ENCODE measurements at regions not wholly inside any gene's neighbourhood (a gene's known extent, or its start where the extent isn't known, plus 50 kb on each side); places are given as distances from the start of the nearest gene placed in this dataset.

DNA sequence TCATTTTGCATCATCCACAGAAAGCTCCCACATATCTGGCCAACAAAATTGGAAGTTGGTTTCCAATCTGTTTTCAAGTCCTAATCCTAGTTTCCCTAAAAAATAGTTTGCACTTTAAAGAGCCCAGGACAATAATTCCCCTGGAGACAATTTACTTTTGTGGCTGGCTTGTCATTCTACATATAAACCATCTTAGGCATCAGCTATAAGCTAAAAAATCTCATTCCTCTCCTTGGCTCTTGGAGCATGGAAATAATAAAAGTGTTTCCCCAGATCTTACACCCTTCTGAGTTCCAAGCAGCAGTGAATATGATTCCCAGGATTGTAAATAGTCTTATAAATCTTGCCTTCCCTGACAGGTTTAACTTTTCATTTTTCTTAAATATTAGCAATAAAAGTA, 89.1 kb upstream of the NUDT4 start:
- Histone ChIP-seq H4K12ac (ENCODE audit: low read depth, low read length) (no peak overlapping the region), H3K9ac (ENCODE audit: low read length) (no peak overlapping the region), H4K8ac (ENCODE audit: low read depth, low read length) (no peak overlapping the region), H3K36me3 (ENCODE audit: control insufficient read depth in 1 of 2, insufficient read depth in 2 of 2, low read length in 2 of 2) (no peaks in the 10 kb centered on the region), H3K79me1 (ENCODE audit: low read length) (peaks cover 2% of the 10 kb centered on the region), H3K27ac (ENCODE audit: low read depth, low read length) (no peak overlapping the region), H3K4me1 (ENCODE audit: control insufficient read depth in 1 of 2, insufficient read depth in 2 of 2, low read length in 2 of 2) (peaks cover 0 to 6% of the 10 kb centered on the region in 2 experiments), H4K91ac (ENCODE audit: low read depth, low read length) (no peak overlapping the region), H2BK12ac (ENCODE audit: low read length) (no peak overlapping the region), H3K27me3 (ENCODE audit: insufficient read depth, low read length) (no peaks in the 10 kb centered on the region), H3K23ac (ENCODE audit: low read length) (no peak overlapping the region), H3K14ac (ENCODE audit: low read length) (no peak overlapping the region), H2AK5ac (ENCODE audit: low read length) (no peak overlapping the region), H2AFZ (ENCODE audit: insufficient read depth, low read length, poor library complexity) (no peak overlapping the region), H3K4ac (ENCODE audit: low read depth, low read length) (no peak overlapping the region), H2BK5ac (ENCODE audit: low read depth, low read length, poor library complexity) (no peak overlapping the region), H3K79me2 (ENCODE audit: control insufficient read depth, insufficient read depth, low read length, poor library complexity) (no peaks in the 10 kb centered on the region), H2BK120ac (ENCODE audit: insufficient read depth, low read length, poor library complexity) (no peak overlapping the region), H3K9me3 (ENCODE audit: insufficient read depth, low read depth, low read length) (no peaks in the 10 kb centered on the region), H3K18ac (ENCODE audit: low read length) (no peak overlapping the region), H3K4me3 (ENCODE audit: low read depth, low read length) (no peak overlapping the region), H3K4me2 (ENCODE audit: low read length) (no peak overlapping the region)
- no peak for DNase-seq

DNA sequence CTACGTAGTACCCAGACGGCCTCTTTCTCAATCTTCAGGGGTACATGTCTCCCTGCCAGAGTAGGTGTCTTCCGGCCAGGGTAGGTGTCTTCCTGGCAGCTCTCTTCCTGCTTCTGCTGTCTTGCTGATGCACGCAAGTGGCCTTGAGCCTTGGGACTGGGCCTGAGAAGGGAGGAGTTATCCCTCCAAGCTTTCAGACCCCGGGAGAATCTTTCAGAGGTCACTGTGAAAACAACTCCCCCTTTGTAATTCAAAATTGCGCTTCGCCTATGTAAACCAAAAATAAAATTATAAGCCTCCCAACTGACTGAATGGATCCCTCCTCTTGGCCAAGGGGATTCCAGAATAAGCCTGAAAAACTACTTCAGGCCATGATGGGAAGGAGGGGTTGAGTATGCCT, 87.3 kb upstream of the NUDT4 start:
- Histone ChIP-seq H3K9me3 (ENCODE audit: insufficient read depth, low read depth, low read length) (no peaks in the 10 kb centered on the region), H3K27me3 (ENCODE audit: insufficient read depth, low read length) (no peaks in the 10 kb centered on the region), H2BK5ac (ENCODE audit: low read depth, low read length, poor library complexity) (no peak overlapping the region), H3K79me1 (ENCODE audit: low read length) (no peaks in the 10 kb centered on the region), H3K79me2 (ENCODE audit: control insufficient read depth, insufficient read depth, low read length, poor library complexity) (no peaks in the 10 kb centered on the region), H2BK120ac (ENCODE audit: insufficient read depth, low read length, poor library complexity) (no peak overlapping the region), H3K14ac (ENCODE audit: low read length) (no peak overlapping the region), H2AFZ (ENCODE audit: insufficient read depth, low read length, poor library complexity) (no peak overlapping the region), H4K12ac (ENCODE audit: low read depth, low read length) (no peak overlapping the region), H3K23ac (ENCODE audit: low read length) (no peak overlapping the region), H3K4me2 (ENCODE audit: low read length) (no peak overlapping the region), H3K4ac (ENCODE audit: low read depth, low read length) (no peak overlapping the region), H4K8ac (ENCODE audit: low read depth, low read length) (no peak overlapping the region), H2BK12ac (ENCODE audit: low read length) (no peak overlapping the region), H3K27ac (ENCODE audit: low read depth, low read length) (no peak overlapping the region), H3K36me3 (ENCODE audit: control insufficient read depth in 1 of 2, insufficient read depth in 2 of 2, low read length in 2 of 2) (no peaks in the 10 kb centered on the region), H3K4me1 (ENCODE audit: control insufficient read depth in 1 of 2, insufficient read depth in 2 of 2, low read length in 2 of 2) (peaks cover 0 to 6% of the 10 kb centered on the region in 2 experiments), H2AK5ac (ENCODE audit: low read length) (no peak overlapping the region), H3K9ac (ENCODE audit: low read length) (no peak overlapping the region), H3K18ac (ENCODE audit: low read length) (no peak overlapping the region), H3K4me3 (ENCODE audit: low read depth, low read length) (no peak overlapping the region), H4K91ac (ENCODE audit: low read depth, low read length) (no peak overlapping the region)
- no CpG with 5 or more reads among the region's 7 CpGs for WGBS (ENCODE audit: extremely low coverage, insufficient coverage, insufficient read length)
- DNase-seq: no peak

DNA sequence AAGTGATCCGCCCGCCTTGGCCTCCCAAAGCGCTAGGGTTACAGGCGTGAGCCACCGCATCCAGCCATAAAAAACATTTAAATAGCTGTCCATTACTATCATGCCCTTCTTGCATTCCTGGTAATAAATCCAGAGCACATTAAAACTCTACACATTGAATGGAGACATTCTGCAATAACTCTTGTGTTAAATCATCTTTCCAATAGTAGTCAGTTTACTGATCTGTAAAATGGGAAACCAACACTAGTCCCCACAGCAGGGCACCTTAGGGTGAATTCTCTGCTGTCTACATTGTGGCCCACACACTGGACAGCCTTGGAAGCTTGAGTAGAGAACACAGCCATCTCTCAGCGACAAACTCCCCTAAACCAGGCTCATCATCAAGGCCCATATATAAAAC, 85.5 kb upstream of the NUDT4 start:
- H3K9ac ChIP-seq (ENCODE audit: low read length): no peak overlapping the region
- H3K4ac ChIP-seq (ENCODE audit: low read depth, low read length): no peak overlapping the region
- no peaks in the 10 kb centered on the region for H3K79me2 ChIP-seq (ENCODE audit: control insufficient read depth, insufficient read depth, low read length, poor library complexity)
- H3K4me1 ChIP-seq (ENCODE audit: control insufficient read depth in 1 of 2, insufficient read depth in 2 of 2, low read length in 2 of 2): peaks cover 2 to 4% of the 10 kb centered on the region in 2 experiments
- no peaks in the 10 kb centered on the region for H3K9me3 ChIP-seq (ENCODE audit: insufficient read depth, low read depth, low read length)
- H3K36me3 ChIP-seq (ENCODE audit: control insufficient read depth in 1 of 2, insufficient read depth in 2 of 2, low read length in 2 of 2): no peaks in the 10 kb centered on the region
- H3K14ac ChIP-seq (ENCODE audit: low read length): no peak overlapping the region
- H4K12ac ChIP-seq (ENCODE audit: low read depth, low read length): no peak overlapping the region
- H2BK12ac ChIP-seq (ENCODE audit: low read length): no peak overlapping the region
- no CpG with 5 or more reads among the region's 6 CpGs for WGBS (ENCODE audit: extremely low coverage, insufficient coverage, insufficient read length)
- H3K4me3 ChIP-seq (ENCODE audit: low read depth, low read length): no peak overlapping the region
- H4K91ac ChIP-seq (ENCODE audit: low read depth, low read length): no peak overlapping the region
- H2BK120ac ChIP-seq (ENCODE audit: insufficient read depth, low read length, poor library complexity): no peak overlapping the region
- no peak overlapping the region for H3K18ac ChIP-seq (ENCODE audit: low read length)
- H3K27me3 ChIP-seq (ENCODE audit: insufficient read depth, low read length): no peaks in the 10 kb centered on the region
- peak overlapping the region; percentile 68 for H2BK5ac ChIP-seq (ENCODE audit: low read depth, low read length, poor library complexity)
- H2AFZ ChIP-seq (ENCODE audit: insufficient read depth, low read length, poor library complexity): no peak overlapping the region
- no peak overlapping the region for H3K4me2 ChIP-seq (ENCODE audit: low read length)
- no peak overlapping the region for H3K23ac ChIP-seq (ENCODE audit: low read length)
- H2AK5ac ChIP-seq (ENCODE audit: low read length): no peak overlapping the region
- H4K8ac ChIP-seq (ENCODE audit: low read depth, low read length): no peak overlapping the region
- H3K27ac ChIP-seq (ENCODE audit: low read depth, low read length): no peak overlapping the region
- H3K79me1 ChIP-seq (ENCODE audit: low read length): no peaks in the 10 kb centered on the region
- no peak for DNase-seq

DNA sequence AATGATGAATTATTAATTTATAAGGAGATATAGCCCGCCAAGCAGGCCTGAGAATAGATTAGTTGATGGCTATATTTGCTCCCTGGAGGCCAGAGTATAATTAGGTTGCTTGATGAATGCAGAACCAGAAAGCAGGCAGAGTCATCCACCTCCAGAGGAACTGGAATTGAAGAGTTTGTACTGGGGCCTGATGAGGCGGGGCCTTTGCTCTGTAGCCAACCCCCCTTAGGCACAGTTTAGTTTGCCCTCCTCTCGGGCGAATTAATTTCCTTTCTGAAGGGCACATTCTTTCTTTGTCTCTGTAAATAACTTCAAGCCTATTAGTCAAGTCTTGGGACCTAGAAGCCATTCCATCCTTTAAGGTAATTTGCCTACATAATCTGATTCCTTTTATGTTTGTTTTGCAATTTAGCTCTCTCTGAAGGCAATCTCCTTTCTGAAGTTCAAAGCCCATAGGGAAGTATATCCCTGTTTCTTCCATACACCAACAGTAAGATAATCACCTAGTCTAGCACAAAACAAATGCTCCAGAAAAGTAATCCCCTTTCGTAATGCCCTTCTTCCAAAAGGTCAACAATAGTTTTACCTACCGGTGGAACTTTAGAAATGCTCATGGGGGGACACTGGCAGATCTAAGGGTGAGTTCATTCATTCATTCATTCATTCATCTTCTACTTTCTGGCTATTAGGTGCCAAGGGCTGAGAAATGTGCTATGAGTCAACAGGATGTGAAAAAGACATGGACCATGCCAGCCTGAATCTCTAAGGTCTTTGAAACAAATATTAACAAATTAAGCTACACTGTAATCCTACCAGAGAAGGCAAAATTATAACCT, 84.8 kb upstream of the NUDT4 start:
- no CpG with 5 or more reads among the region's 6 CpGs for WGBS (ENCODE audit: extremely low coverage, insufficient coverage, insufficient read length)
- Histone ChIP-seq H3K27ac (ENCODE audit: low read depth, low read length) (no peak overlapping the region), H2BK5ac (ENCODE audit: low read depth, low read length, poor library complexity) (no peak overlapping the region), H4K91ac (ENCODE audit: low read depth, low read length) (no peak overlapping the region), H3K4ac (ENCODE audit: low read depth, low read length) (no peak overlapping the region), H2AK5ac (ENCODE audit: low read length) (no peak overlapping the region), H4K8ac (ENCODE audit: low read depth, low read length) (no peak overlapping the region), H3K4me1 (ENCODE audit: control insufficient read depth in 1 of 2, insufficient read depth in 2 of 2, low read length in 2 of 2) (peaks cover 4 to 7% of the 10 kb centered on the region in 2 experiments), H3K79me1 (ENCODE audit: low read length) (no peaks in the 10 kb centered on the region), H3K4me2 (ENCODE audit: low read length) (no peak overlapping the region), H2AFZ (ENCODE audit: insufficient read depth, low read length, poor library complexity) (no peak overlapping the region), H2BK120ac (ENCODE audit: insufficient read depth, low read length, poor library complexity) (no peak overlapping the region), H3K27me3 (ENCODE audit: insufficient read depth, low read length) (no peaks in the 10 kb centered on the region), H3K9me3 (ENCODE audit: insufficient read depth, low read depth, low read length) (no peaks in the 10 kb centered on the region), H3K23ac (ENCODE audit: low read length) (no peak overlapping the region), H3K18ac (ENCODE audit: low read length) (no peak overlapping the region), H3K14ac (ENCODE audit: low read length) (no peak overlapping the region), H3K79me2 (ENCODE audit: control insufficient read depth, insufficient read depth, low read length, poor library complexity) (no peaks in the 10 kb centered on the region), H3K36me3 (ENCODE audit: control insufficient read depth in 1 of 2, insufficient read depth in 2 of 2, low read length in 2 of 2) (no peaks in the 10 kb centered on the region), H3K4me3 (ENCODE audit: low read depth, low read length) (no peak overlapping the region), H4K12ac (ENCODE audit: low read depth, low read length) (no peak overlapping the region), H3K9ac (ENCODE audit: low read length) (no peak overlapping the region), H2BK12ac (ENCODE audit: low read length) (no peak overlapping the region)
- DNase-seq: no peak
